IMR-90 (cell line): ENCODE measurements at regions not wholly inside any gene's neighbourhood (a gene's known extent, or its start where the extent isn't known, plus 50 kb on each side); places are given as distances from the start of the nearest gene placed in this dataset.

ENCODE experiments used
- BHLHE40 ChIP-seq: fragments of 150-350 bp; IDR thresholded peaks from 2 replicates; pipeline ENCODE4 v1.6.1; 2016; ENCODE audit warnings: mild to moderate bottlenecking, low read depth, low read length
- CTCF ChIP-seq: conservative IDR thresholded peaks from 2 replicates; pipeline ENCODE4 v1.5.1; 2012; ENCODE audit warnings: mild to moderate bottlenecking, low read depth, low read length, improper control_type of control experiment
- MAZ ChIP-seq: IDR thresholded peaks from 2 replicates; pipeline ENCODE4 v1.6.1; 2012; ENCODE audit warnings: low read depth, mild to moderate bottlenecking, low read length, improper control_type of control experiment, moderate library complexity, borderline replicate concordance
- MXI1 ChIP-seq: IDR thresholded peaks from 2 replicates; pipeline ENCODE4 v1.6.1; 2012; ENCODE audit warnings: low read depth, mild to moderate bottlenecking, low read length, moderate library complexity, borderline replicate concordance
- NFE2L2 ChIP-seq: fragments of 150-350 bp; IDR thresholded peaks from 2 replicates; pipeline ENCODE4 v1.6.1; 2016; ENCODE audit warnings: low read depth, mild to moderate bottlenecking, low read length
- POLR2A ChIP-seq: IDR thresholded peaks from 2 replicates; pipeline ENCODE4 v1.6.1; 2012; ENCODE audit warnings: mild to moderate bottlenecking, low read depth, low read length
- RAD21 ChIP-seq: IDR thresholded peaks from 2 replicates; pipeline ENCODE4 v1.6.1; 2012; ENCODE audit warnings: low read length, improper control_type of control experiment
- RFX5 ChIP-seq: IDR thresholded peaks from 2 replicates; pipeline ENCODE4 v1.8.0; 2012; ENCODE audit warnings: low read depth, mild to moderate bottlenecking, low read length, moderate library complexity

- TF ChIP-seq CTCF (no peak), POLR2A (no peak), MAZ (no peak), RAD21 (no peak), NFE2L2 (no peak), RFX5 (no peak), BHLHE40 (no peak), MXI1 (no peak)
Measured at GRCh38 chr3:25901796-25902195, 111.9 kb downstream of the OXSM start.
